Stimulated activated CD8-positive, alpha-beta memory T cell treated with anti-CD3 and anti-CD28 coated beads, Interleukin-15, amount 100 ng/mL, for 48 hours (primary cell): ENCODE measurements at regions not wholly inside any gene's neighbourhood (a gene's known extent, or its start where the extent isn't known, plus 50 kb on each side); places are given as distances from the start of the nearest gene placed in this dataset.

Source experiments
- DNase-seq, 2 donors: peaks; one replicate each; pipeline ENCODE4 v3.0.0-alpha.2; 2020; ENCODE audit warnings: low read depth in 2 of 2

GRCh38 chr3:87422333-87422732 is 145.9 kb upstream of the POU1F1 start:
- DNase-seq: no peak

- no peak for DNase-seq
Measured at GRCh38 chr3:87420171-87420570, 143.8 kb upstream of the POU1F1 start.

GRCh38 chr3:87414271-87414670 is 137.9 kb upstream of the POU1F1 start:
- DNase-seq: no peak

- no peak for DNase-seq
Measured at GRCh38 chr3:87413814-87414213, 137.4 kb upstream of the POU1F1 start.

GRCh38 chr3:87410110-87410509 is 133.7 kb upstream of the POU1F1 start:
- no peak for DNase-seq

DNA sequence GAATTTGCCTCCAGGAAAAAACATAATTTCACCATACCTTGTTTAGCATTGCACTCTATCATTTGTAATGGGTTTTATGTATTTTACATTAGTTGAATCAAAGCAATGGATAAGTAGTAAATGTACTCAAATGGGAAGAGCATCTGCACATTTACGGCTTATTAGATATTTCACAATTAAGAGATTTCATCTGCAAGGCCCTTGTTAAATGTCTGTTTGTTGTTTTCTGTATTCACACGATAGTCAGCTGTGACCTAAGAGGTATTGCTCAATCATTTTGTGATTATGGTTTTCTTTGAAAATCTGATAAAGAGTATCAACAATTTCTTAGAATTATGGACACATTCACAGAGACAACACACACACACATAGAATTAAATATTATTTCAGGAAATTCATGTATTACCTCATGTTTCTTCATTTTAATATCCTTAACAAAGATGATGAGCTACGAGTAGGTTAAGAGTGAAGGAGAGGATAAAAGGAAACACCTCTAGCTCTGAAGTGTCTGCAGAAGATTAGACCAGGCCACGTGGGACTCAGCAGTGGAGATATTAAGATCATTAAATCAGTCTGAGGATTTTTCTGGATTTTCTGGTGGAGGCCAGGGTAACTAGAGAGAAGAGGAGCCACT is 121.9 kb upstream of the POU1F1 start:
- no peak for DNase-seq

DNA sequence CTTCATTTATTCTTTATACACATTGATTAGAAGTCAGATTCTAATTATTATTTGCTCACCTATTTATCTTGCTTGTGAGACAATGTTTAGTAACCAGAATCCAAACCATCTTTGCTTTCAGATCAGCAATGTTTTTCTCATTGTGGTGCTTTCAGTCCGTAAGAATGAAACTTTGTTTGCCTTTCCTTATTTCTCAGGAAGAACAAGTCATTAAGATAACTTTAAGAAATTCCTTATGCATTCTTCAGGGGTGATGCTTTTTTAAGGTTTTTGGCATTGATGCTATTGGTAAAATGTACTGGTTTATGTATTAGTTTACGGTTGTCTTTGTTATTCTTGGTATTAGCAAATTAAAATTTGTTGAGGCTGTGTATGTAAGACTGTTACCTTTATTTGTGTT is 120.8 kb upstream of the POU1F1 start:
- no peak for DNase-seq

DNA sequence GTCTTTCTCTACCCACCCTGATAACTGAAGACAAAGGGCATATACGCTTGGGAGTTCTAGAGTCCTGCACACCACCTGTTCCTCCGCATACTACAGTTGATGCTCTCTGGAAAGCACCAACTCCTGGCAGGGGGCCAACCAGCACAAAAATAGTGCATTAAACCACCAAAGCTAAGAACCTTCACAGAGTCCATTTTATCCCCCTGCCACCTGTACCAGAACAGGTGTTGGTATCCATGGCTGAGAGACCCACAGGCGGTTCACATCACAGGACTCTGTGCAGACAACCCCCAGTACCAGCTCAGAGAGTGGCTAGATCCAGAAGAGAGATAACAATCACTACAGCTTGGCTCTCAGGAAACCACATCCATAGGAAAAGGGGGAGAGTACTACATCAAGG is 114.4 kb upstream of the POU1F1 start:
- no peak for DNase-seq

DNA sequence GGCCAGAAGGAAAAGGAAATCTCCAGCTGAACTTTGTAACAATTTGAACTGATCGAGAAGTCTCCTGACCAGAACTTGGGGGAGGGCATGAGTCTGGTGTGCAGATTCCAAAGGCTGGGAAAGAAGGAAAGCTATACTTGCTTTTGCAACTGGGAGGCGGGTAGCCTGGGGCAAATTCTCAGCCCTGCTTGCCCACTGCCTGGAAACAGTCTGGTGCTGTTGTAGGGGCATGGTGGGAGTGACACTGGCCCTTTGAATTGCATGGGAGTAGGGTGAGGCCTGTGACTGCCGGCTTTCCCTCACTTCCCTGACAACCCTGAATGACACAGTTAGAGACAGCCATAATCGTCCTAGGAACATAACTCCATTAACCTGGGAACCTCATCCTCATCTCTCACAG is 114.0 kb upstream of the POU1F1 start:
- DNase-seq: no peak

GRCh38 chr3:87375231-87375682 is 98.9 kb upstream of the POU1F1 start:
- no peak for DNase-seq

- DNase-seq: no peak
Measured at GRCh38 chr3:87370007-87370406, 93.6 kb upstream of the POU1F1 start.

DNA sequence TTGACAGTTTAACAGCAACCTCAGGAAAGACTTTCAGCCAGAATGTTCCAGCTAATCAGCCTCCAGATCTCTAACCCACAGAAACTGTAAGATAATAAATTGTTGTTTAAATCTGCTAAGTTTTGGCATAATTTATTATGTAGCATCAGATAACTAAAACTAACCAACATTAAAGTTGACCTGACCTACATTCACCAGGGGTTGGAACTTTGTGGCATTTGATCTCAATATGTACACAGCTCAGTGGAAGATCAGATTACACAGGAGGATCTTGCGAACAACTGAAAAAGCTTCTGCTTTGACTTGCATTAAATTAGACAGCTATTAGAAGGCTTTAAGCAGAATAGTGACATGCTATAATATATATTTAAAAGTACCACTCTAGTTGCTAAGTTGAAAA is 91.4 kb upstream of the POU1F1 start:
- DNase-seq: no peak

DNA sequence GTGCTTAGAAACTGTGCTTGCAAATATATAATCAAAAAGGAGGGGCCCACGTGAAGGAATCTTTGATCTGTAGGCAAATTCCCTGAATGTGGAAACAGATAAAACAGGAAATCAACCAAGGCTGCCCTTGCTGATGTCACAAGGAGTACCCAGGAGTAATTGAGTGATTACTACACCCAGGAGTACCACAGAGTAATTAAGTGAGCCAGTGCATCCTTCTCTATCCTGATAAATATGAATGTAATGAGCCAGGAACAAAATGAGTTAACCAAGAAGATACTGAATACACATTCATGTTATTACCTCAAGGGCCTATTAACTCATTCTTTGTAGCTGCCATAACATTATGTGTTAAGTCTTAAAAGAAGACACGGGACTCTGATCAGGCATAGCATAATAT is 87.3 kb upstream of the POU1F1 start:
- no peak for DNase-seq

GRCh38 chr3:87361956-87362355 is 85.6 kb upstream of the POU1F1 start:
- DNase-seq: no peak

DNA sequence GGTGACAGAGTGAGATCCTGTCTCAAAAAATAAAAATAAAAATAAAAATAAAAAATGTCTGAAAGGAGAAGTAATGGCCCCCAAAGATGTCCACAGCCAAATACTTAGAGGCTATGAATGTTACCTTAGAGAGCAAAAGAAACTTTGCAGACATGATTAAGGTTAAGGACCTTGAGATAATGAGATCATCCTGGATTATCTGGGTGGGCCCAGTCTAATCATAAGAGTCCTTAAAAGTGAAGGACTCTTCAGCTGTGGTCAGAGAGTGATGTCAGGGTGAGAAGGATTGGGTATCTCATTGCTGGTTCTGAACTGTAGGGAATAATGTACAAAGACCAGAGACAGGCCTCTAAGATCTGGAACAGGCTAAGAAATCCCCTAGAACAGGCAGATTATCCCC is 84.9 kb upstream of the POU1F1 start:
- DNase-seq: no peak

GRCh38 chr3:87359826-87360225 is 83.4 kb upstream of the POU1F1 start:
- no peak for DNase-seq

DNA sequence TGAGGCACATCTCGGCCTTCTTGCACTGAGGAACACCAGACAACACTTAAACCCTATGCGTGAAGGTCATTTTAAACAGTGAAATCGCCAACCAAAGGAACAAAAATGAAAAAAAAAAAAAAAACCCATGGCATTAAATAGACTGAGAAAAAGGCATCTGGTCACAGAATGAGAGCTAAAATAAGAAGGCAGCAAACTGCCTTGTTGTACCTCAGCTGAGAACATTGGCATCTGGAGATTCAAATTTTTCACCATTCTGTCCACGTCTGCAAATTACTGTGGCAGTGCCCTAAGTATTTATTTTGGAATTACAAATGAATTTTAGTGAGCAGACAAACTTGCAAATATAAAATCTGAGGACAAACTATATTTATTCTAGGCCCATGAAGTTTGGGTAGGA is 82.6 kb upstream of the POU1F1 start:
- DNase-seq: no peak

- DNase-seq: no peak
Measured at GRCh38 chr3:87358066-87358465, 81.7 kb upstream of the POU1F1 start.

DNA sequence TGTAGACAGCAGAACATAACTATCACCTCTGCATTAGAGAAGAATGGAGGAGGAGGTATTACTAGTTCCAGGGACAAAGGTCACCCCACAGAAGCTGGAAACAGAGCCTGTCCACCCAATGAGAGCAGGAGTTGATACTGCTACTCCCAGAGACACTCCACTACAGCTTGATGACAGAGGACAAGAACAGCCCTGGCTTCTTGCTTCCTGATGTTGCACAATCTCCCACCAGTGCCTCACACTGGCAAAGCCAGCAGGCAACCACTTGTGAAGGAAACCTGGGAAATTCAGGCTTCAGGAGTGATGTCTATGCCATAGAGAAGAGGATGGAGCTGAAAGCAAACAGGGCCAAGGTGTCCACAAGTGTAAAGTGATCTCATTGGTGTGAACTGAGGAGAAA is 78.0 kb upstream of the POU1F1 start:
- DNase-seq: no peak

DNA sequence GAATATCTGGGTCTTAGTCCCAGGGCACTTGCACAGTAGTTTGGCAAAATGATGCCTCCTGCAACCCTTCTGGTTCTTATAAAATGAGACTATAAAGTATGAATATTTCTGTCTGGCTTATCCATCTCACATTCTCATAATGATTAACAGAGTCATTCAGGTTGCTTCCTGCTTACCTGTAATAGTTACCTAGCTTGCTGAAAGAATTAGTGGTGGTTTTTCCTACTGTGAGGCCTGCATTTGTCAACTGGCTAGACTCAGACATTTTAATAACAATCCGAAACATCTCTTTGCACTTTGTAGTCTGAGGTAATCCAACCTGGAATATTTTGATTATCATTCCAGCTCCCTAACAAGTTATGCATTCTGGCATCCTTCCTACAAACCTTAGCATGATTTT is 75.6 kb upstream of the POU1F1 start:
- no peak for DNase-seq

- no peak for DNase-seq
Measured at GRCh38 chr3:87350367-87351199, 74.2 kb upstream of the POU1F1 start.

DNA sequence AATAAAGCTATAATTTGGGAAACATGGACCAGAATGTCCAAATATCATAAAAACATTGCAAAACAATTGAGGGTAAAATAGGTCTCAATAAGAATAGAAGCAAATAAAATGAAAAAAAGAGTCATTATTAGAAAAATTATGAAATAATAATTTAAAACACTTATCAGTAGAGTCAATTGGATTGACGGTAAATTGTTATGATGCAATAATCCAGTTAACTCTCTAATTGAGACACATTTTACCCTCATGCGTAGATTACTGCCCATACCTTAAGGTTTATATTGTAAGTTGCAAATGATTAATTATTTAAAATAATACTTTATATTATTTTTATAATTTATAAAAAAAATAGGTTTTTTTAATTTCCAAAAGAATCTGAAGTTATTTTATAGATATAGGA is 73.4 kb upstream of the POU1F1 start:
- no peak for DNase-seq

DNA sequence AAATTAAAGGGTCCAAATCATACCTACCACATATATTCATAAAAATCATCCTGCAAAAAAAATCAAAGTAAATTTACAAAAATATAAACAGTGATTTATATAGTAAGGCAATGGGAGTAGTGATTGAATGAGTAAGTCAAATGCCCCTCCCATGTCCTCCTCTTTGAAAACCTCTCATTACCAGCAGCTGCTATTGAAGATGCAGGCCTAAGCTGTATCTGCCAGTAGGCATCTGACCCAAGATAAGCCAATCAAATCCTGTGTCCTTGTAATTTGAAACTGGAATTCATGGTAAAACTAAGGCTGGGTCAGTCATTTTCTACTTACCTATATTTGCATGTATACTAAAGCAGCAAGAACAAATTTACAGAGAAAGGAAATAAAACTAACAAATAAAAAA is 60.4 kb upstream of the POU1F1 start:
- DNase-seq: no peak

GRCh38 chr3:87335931-87336330 is 59.5 kb upstream of the POU1F1 start:
- no peak for DNase-seq
